GM12892 (cell line): ENCODE measurements at regions not wholly inside any gene's neighbourhood (a gene's known extent, or its start where the extent isn't known, plus 50 kb on each side); places are given as distances from the start of the nearest gene placed in this dataset.

Experiments used
- POLR2A ChIP-seq: IDR thresholded peaks from 2 replicates; pipeline ENCODE4 v1.6.1; 2011; ENCODE audit warnings: low read depth, low read length, control low read depth
- POLR2AphosphoS5 ChIP-seq: IDR thresholded peaks from 2 replicates; pipeline ENCODE4 v1.6.1; 2011; ENCODE audit warnings: low read depth, low read length, control low read depth
- TAF1 ChIP-seq: IDR thresholded peaks from 2 replicates; pipeline ENCODE4 v1.6.1; 2011; ENCODE audit warnings: low read depth, mild to moderate bottlenecking, control low read depth, low read length, borderline replicate concordance

DNA sequence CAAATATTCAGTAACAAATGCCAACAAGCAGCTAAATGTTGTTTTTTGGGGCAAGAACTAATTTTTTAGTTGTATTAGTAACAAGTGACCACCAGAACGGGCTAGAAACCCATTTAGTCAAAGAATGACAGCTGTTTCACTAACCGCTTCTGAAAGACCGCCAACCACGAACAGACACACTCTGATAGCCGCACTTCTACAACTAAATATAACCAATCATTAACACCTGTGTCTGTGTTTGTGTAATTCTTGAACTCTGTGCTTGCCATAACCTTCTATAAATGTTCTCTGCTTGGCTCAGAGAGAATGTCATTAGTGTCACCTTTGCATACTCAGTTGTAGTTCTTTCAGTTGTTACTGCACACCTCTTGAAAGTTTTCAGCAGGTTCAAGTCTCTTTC is 526.3 kb upstream of the LRRTM1 start:
- no peak for TF ChIP-seq POLR2A
- no peak for TF ChIP-seq TAF1
- no peak for TF ChIP-seq POLR2AphosphoS5
